Neural progenitor cell (in vitro differentiated cells): ENCODE measurements at regions not wholly inside any gene's neighbourhood (a gene's known extent, or its start where the extent isn't known, plus 50 kb on each side); places are given as distances from the start of the nearest gene placed in this dataset.

Source experiments
- CTCF ChIP-seq: fragments of 200-600 bp; sonication (generic); IDR thresholded peaks from 2 replicates; pipeline ENCODE4 v1.5.1; 2017; ENCODE audit warnings: antibody characterized with exemption, mild to moderate bottlenecking
- EZH2 ChIP-seq: fragments of 200-600 bp; sonication (generic); IDR thresholded peaks from 2 replicates; pipeline ENCODE4 v1.6.1; 2017; ENCODE audit warnings: antibody characterized with exemption, mild to moderate bottlenecking, moderate library complexity

GRCh38 chr2:120804459-120804858 is 68.8 kb downstream of the GLI2 start:
- TF ChIP-seq EZH2 (no peak), CTCF (no peak)
